ENCODE measurements at regions not wholly inside any gene's neighbourhood (a gene's known extent, or its start where the extent isn't known, plus 50 kb on each side); places are given as distances from the start of the nearest gene placed in this dataset.

GRCh38 chr18:73842795-73843394 lies 304.7 kb downstream of the FBXO15 start:
- Histone ChIP-seq H3K4me1 (no peaks in the 10 kb centered on the region), H3K27ac (no peak overlapping the region), H3K4me3 (no peak overlapping the region), H3K27me3 (peaks cover 0 to 14% (median 0%) of the 10 kb centered on the region in 3 donors), H3K9me3 (no peaks in the 10 kb centered on the region), H3K36me3 (no peaks in the 10 kb centered on the region)
- TF ChIP-seq CTCF (IDR thresholded peaks at IDR 0.05), result peak in 3 of 4 experiments; percentile 43 to 84 (median 62)
- no peak for TF ChIP-seq EP300 (IDR thresholded peaks at IDR 0.05)
- intact Hi-C loops (cut with DNase I), result loop anchor here (5.0 kb wide), 1 partner anchor 1081 kb away; no protein-coding TSS in a partner anchor
- WGBS, 2 donors, result 11 to 14% methylated on average over 10 of the region's 10 CpGs
- DNase-seq, result no peak

GRCh38 chr18:73841661-73842060 lies 306.0 kb downstream of the FBXO15 start:
- 63 to 72% methylated on average over 1 of the region's 1 CpG for WGBS, 2 donors
- no peak for TF ChIP-seq POLR2A (IDR thresholded peaks at IDR 0.05)
- TF ChIP-seq CTCF (IDR thresholded peaks at IDR 0.05), result no peak
- no peak for TF ChIP-seq POLR2AphosphoS5 (IDR thresholded peaks at IDR 0.05)
- TF ChIP-seq EP300 (IDR thresholded peaks at IDR 0.05), result no peak
- Histone ChIP-seq H3K27ac (no peak overlapping the region), H3K4me1 (no peaks in the 10 kb centered on the region), H3K4me3 (no peak overlapping the region), H3K27me3 (peaks cover 0 to 14% (median 0%) of the 10 kb centered on the region in 3 donors), H3K9me3 (no peaks in the 10 kb centered on the region), H3K36me3 (no peaks in the 10 kb centered on the region)
- intact Hi-C loops (cut with DNase I), result loop anchor here (5.0 kb wide), 1 partner anchor 1079 kb away; no protein-coding TSS in a partner anchor
- DNase-seq, result no peak

GRCh38 chr18:73840319-73840945 lies 307.2 kb downstream of the FBXO15 start:
- TF ChIP-seq POLR2A (IDR thresholded peaks at IDR 0.05) (no peak), EP300 (IDR thresholded peaks at IDR 0.05) (no peak), CTCF (IDR thresholded peaks at IDR 0.05) (no peak), POLR2AphosphoS5 (IDR thresholded peaks at IDR 0.05) (no peak)
- Histone ChIP-seq H3K27ac (no peak overlapping the region), H3K4me1 (no peaks in the 10 kb centered on the region), H3K9me3 (no peaks in the 10 kb centered on the region), H3K4me3 (no peak overlapping the region), H3K27me3 (peaks cover 0 to 14% (median 0%) of the 10 kb centered on the region in 3 donors), H3K36me3 (no peaks in the 10 kb centered on the region)
- WGBS, 2 donors, result 75 to 85% methylated on average over 11 of the region's 11 CpGs
- intact Hi-C loops (cut with DNase I), result loop anchor here (5.0 kb wide), 1 partner anchor 1078 kb away; no protein-coding TSS in a partner anchor
- no peak for DNase-seq

GRCh38 chr18:73839441-73839840 lies 308.2 kb downstream of the FBXO15 start:
- DNase-seq, result no peak
- no peak overlapping the region for H3K4me3 ChIP-seq
- 61 to 64% methylated on average over 4 of the region's 4 CpGs for WGBS, 2 donors
- H3K9me3 ChIP-seq, result no peaks in the 10 kb centered on the region
- no peaks in the 10 kb centered on the region for H3K36me3 ChIP-seq
- intact Hi-C loops (cut with DNase I), result no loop called here
- H3K4me1 ChIP-seq, result no peaks in the 10 kb centered on the region
- no peak for TF ChIP-seq CTCF (IDR thresholded peaks at IDR 0.05)
- TF ChIP-seq POLR2AphosphoS5 (IDR thresholded peaks at IDR 0.05), result no peak
- no peak for TF ChIP-seq EP300 (IDR thresholded peaks at IDR 0.05)
- no peak for TF ChIP-seq POLR2A (IDR thresholded peaks at IDR 0.05)
- peaks cover 0 to 10% (median 0%) of the 10 kb centered on the region in 3 donors for H3K27me3 ChIP-seq
- no peak overlapping the region for H3K27ac ChIP-seq
